HG02623 (cell line): ENCODE measurements at regions not wholly inside any gene's neighbourhood (a gene's known extent, or its start where the extent isn't known, plus 50 kb on each side); places are given as distances from the start of the nearest gene placed in this dataset.

Source experiments
- ATAC-seq: cut with Tn5 transposase; IDR thresholded peaks from one replicate; pipeline ENCODE4 v1.9.1; 2021; ENCODE audit warnings: moderate library complexity; ENCODE audit not compliant: unreplicated experiment

DNA sequence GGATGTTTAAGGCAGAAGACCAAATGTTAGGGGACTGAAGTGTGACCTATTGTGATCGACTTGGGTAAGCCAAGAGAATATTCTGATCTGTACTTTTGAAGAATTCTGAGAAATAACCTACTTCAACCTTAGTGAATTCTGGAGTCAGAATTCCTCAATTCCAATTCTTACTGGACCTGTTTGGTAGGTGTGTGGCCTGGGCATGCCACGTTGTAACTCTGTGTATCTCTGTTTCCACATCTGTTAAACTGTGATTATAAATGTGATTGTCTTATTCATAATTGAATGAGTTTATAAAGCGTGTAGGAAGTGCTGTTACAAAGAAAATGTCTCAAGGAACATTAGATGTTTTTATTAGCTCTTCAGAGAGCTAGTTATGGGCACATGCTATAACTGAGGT, 64.5 kb downstream of the TUSC1 start:
- no peak for ATAC-seq

DNA sequence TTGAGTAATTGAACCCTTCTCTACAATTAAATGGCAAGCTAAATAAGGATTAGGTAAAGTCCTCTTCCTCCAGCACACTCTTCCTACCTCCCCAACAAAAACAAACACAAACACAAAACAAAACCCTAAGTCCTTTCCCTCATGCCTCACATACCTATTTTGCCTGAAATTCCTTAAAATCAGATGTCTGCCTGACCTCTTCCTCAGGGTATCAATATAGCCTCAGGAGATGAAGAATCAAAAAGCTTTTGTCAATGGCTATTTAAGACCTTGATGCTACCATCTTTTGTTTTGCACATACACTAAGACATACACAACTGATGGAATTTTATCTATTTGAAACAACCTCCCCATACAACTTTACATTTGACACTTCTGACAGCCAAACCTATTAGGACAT, 75.1 kb downstream of the TUSC1 start:
- ATAC-seq, result no peak

DNA sequence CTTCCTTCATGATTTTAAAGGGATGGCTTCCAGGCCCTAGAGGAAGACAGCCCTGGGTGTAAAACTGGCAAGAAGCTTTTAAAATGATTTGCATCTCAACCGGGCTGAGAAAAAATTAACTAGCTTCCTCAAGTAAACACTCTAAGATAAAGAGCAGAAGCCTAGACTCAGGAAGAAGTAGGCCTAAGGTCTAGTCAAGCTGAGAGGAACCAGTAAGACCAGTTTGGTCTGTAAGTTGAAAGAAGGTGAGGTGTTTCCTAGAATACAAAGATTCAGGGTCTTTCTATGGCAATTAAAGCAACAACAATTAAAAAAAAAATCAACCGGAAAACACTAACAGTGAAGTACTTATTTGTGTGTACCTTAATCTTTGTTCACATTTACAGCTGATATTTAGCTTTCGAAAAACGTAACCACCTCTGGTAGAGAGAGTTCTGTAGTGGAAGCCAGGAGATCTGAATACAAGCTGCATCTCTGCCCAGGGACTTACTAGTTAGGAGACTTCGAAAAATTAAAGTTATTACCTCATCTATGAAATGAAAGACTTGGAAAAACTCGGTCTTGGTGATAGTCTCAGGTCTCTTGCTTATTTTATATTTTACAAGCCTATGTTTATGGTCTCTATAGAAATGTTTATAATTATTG, 75.7 kb downstream of the TUSC1 start:
- ATAC-seq, result no peak

DNA sequence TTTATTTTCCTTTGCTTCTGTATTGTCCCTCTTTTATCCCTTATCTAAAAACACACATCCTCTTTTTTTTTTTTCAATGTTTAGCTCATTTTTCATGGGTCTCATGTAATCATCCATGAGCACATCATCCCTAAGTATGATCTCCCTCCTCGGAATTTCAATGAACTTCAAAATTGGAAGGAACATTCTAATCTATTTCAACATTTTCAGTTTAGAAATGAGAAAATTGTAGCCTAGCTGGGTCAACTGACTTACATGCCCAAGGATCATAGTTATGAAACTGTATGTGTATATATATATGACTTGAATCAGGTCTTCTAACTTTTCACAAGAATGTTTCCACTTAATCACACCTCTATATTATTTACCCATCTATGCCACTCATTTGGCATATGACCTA, 77.7 kb downstream of the TUSC1 start:
- no peak for ATAC-seq

DNA sequence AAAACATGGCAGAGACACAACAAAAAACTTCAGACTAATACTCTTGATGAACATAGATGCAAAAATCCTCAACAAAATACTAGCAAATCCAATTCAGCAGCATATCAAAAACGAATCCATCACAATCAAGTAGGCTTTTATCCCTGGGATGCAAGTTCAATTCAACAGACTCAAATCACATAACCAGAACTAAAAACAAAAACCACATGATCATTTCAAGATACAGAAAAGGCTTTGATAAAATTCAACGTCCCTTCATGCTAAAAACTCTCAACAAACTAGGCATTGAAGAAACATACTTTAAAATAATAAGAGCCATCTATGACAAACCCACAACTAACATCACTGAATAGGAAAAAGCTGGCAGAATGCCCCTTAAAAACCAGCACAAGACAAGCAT, 93.6 kb downstream of the TUSC1 start:
- no peak for ATAC-seq

DNA sequence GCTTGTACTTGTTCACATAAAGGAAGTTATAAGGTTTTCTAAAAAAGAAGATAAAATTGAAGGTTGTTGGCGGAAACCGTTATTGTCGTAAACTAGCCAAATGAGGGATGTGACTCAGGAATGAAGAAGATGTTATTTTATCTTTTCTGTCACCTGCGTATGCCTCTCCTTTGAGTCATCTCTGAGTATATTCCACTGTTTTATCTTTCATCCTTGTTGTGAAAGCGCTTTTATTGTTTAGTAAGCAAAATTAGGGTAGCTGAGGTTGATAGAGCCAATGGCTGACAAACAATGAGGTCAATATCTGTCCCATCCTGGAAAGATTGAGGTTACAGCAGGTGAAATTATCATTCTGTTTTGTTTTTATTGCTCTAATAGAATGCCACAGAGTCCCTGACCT, 105.0 kb downstream of the TUSC1 start:
- ATAC-seq, result no peak

DNA sequence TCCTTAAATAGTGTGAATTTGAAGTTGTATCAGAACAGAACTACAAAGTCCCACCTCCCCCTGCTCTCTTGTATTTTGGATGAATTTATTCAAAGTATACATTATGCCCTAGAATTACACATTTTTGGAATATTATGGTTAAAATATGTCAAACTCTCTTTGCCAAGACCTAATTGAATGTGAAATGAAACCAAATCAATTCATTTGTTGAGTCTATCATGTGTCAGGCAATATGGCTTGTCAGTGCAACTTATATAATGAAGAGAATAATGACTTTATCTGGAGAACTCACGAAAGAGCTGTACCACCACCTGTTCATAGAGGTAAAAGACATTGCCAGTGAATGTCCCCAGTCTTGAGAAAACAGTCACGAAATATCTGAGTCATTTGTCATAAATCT, 106.8 kb downstream of the TUSC1 start:
- ATAC-seq, result no peak

DNA sequence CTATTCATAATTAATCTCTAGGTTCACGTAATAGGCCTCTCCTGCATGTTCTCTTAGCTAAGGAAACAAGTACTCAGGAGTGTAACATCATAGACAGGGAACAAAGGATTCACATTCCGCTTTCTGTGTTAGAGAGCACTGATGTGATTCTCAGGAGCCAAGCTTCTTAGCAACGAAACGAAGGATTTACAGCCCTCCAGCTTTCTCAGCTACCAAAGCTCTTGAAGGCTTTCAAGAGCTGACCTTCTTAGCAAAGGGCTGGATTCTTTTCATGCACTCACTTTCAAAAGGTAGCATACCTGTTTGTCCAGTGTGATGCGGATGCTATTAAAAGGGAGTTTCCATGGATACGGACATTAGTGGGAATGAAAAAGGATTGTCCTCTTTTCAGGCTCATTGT, 107.4 kb downstream of the TUSC1 start:
- ATAC-seq, result no peak

DNA sequence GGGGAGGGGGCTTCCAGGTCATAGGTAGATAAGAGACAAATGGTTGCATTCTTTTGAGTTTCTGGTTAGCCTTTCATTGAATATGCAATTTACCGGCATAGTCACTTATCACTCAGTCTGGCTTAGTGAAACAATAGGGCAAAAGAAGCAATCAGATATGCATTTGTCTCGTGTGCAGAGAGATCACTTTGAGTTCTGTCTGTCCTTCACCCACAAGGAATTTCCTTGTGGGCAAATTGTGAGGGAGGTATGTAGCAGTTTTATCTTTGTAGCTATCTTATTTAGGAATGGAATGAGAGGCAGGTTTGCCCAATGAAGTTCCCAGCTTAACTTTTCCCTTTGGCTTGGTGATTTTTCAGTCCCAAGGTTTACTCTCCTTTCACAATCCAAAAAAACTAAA, 116.1 kb downstream of the TUSC1 start:
- ATAC-seq, result no peak

DNA sequence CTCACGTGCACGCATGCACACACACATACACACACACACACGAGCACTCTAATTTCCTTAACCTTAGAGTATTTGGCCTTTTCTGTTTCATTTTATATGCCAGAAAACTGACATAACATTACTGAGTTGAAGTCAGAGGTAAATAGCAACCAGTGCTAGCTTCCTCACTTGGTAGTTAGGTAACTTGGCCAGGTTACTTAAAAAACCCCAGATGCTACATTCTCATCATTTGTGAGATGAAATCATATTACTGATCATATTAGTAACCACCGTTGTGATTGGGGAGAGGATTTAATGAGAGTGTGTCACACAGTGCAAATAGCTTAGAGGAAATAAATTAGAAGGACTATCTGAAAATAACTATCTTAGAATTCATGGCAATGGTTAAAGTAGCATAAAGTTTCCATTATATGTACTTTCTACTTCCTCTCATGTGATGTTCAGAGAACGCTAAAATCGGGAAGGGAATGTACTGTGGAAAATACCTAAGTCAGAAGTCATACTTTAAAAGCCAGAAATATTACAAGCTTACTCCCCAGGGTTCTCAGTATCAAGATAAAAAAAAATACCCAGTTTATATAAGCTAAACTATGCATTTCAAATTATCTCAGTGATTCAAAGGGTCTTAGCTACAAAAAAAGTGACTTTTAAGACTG, 120.5 kb downstream of the TUSC1 start:
- no peak for ATAC-seq

DNA sequence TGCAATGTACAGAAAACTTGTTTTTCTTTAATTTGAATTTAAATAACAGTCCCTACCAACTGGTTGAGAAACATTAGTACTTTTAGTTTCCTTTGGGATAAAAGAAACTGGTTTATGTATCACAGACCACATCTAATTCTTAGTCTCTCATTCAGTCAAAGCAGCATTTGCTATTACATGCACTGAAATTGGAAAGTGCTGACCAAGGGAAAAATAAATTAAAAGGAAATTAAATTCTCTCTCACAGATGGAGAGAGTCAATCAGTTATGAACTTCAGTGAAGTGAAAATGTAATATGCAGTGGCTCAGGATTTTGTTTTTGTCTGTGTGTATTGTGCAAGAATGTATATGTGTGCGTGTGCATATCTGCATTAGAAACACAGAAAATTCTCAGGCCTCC, 121.7 kb downstream of the TUSC1 start:
- ATAC-seq, result no peak

DNA sequence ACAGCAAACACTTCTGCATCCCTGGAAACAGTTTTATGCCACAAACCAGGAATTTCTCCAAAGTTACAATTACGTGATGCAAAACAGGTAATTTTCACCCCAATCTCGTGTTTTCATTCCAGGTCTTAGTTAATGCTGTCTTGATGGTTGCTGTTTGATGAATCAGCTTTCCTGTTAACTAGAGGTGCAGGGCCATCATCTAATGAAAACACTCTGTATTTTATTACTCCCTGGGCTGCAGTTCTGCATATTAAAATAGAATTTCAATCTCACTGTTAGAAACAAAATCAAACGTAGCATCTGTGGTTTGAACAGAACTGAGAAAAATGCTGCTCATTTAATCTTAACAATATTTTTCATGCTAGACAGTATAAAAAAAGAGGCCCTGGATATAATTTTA, 129.4 kb downstream of the TUSC1 start:
- ATAC-seq, result no peak

DNA sequence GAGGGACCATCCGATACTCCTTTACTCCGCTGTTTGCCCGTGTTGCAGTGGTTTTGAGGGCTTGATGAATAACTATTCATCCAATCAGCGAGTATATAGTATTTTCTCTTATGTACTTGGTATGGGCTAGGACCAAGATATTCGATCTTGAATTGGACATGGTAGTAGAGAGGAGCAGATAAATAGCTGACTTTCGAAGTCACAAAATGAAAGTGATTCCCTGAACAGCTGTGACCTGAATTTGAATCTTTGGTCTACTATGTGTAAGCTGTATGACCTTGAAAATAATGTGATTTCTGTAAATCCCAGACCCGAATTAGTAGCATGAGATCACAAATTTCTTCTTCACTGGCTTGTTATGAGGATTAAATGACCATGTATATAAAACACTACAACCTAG, 134.4 kb downstream of the TUSC1 start:
- no peak for ATAC-seq

DNA sequence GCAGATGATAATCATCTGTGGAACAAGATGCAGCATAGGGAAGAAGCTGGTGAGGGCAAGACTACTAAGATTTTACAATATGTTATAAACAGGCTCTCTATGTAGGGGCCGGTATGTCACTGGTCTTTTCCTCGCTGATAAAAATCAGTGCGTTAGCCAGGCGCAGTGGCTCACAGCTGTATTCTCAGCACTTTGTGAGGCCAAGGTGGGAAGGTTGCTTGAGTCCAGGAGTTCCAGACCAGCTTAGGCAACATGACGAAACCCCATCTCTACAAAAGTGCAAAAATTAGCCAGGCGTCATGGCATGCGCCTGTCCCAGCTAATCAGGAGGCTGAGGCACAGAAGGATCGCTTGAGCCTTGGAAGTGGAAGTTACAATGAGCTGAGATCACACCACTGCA, 135.9 kb downstream of the TUSC1 start:
- ATAC-seq, result no peak

DNA sequence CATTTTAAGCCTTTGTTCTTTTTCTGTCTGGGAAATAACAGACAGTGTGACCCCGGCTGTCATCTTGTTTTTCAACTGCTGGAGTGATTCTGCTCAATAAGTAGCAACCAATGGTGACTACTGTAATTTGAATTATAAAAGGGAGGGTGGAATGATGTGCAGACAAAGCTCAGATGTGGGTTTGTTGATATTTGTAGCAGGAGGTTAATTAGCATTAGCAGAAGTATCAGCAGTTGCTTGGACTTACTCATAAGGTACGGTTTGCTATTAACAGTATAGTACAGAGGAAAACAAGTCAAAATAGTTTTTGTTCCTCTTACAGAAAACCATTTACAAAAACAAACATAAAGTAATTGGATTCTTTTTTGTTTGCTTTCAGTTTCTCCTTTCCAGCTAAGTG, 140.4 kb downstream of the TUSC1 start:
- ATAC-seq, result no peak

DNA sequence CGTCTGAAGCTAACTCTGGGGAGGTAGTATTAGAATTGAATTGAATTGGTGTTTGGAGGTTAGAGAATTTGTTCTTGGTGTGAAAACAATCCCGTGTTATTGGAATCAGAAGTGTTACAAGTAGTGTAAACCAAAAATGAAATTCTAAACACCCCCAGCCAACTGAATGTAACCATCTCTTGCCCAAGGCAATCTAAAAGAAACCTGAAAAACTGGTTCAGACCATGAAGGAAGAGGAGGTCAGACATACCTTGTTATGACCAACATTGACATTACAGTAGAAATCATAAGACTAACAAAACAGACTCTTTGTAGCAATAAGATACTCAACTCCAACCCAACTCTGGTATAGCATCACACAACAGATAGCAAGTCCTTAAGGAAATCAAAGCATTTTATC, 159.0 kb downstream of the TUSC1 start:
- no peak for ATAC-seq

DNA sequence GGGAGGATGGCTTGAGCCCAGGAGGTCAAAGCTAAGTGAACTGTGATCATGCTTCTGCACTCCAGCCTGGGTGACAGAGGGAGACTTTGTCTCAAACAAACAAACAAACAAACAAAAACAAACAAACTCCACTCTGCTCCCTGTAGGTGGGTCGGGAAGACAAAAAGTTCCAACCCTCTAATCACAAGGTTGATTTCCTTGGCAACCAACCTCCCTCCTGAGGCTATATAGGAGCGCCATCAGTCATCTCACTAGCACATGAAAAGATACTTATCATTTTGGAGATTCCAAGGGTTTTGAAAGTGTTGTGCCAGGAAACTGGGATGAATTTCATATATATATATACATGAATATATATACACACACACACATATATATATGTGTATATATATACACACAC, 160.5 kb downstream of the TUSC1 start:
- ATAC-seq, result no peak

DNA sequence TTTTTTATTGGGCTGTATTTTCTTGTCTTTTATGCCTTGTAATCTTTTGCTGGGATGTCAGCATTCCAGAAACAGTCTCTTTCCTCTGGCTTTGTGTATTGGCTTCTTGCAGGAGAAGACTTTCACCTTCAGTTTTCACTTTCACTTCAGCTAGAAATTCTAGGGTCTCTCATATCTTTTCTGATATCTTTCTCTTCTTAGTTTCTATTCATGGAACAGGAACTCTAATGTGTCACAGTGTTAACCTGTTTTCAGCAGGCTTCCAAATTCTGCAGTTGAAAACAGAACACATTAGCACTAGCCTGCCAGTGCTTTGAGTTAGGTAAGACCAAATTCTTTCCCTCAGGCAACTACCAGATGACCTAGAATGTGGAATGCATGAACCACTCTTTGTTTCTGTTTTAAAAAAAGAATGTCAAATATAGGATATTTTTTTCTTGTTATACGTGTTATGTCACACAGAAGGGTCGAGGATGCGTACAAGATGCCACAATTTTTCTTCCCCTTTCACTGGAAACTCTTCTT, 164.7 kb downstream of the TUSC1 start:
- ATAC-seq, result no peak

DNA sequence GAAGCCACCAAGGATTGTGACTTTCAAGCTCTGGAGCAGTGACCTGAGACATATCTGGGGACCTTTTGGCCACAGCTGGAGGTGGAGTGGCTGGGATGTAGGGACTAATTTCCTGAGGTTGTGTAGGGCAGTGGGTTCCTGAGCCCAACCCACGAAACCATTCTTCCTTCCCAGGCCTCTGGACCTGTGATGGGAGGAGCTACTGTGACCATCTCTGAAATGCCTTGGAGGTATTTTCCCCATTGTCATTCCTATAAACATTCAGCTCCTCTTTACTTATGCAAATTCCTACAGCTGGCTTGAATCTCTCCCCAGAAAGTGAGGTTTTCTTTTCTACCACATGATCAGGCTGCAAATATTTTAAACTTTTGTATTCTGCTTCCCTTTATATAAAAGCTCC, 172.6 kb downstream of the TUSC1 start:
- ATAC-seq, result no peak

DNA sequence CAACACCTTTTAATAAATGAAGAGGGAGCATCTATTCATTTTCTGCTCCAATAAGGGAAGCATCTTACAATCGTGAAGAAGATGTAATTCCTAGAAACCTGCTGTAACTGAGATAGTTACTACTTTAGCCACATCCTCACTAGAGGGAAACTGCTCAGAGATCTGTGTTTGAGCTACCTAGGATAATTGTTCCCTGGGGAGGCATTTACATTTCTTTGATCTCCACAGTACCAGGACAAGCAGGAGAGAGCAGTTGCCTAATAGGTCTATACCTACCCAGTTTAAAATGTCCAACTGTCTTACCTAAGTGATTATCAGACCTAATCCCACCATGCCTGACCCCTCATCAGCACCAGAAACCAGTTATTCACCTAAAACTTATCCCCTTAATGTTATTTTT, 196.9 kb downstream of the TUSC1 start:
- no peak for ATAC-seq

DNA sequence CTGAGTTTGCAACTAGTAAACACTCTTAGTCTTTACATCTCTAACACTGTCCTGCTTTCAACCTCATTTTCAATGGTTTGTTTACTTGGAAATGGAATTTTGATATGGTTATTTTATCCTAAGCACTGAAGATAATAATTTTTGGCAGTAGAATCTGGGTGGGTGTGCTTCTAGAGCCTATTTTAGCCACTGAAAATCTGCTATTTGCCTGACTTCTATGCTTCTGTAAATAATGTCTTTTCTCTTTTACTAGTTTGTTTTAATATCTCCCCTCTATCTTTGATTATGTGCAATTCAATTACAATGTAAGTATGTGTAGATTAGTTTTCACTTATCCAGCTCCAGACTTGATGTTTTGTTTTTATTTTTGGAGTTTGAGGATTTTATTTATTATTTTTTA, 197.5 kb downstream of the TUSC1 start:
- no peak for ATAC-seq

DNA sequence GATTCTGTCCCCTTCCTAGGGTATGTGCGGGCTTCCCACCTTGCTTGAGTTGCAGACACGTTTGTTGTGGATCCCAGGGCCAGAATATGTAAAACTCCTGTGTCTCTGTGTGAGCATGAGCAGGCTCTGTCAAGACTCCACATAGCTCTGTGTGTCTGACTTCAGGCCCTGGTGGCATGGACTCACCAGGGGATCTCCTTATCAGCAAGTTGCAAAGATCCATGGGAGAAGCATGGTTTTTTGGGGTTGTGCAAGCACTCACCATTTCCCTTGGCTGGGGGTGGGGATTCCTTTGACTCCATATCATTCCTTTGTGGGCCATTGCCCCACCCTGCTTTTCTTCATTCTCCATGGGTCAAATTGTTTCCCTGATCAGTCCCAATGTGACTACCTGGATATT, 205.6 kb downstream of the TUSC1 start:
- ATAC-seq, result no peak

DNA sequence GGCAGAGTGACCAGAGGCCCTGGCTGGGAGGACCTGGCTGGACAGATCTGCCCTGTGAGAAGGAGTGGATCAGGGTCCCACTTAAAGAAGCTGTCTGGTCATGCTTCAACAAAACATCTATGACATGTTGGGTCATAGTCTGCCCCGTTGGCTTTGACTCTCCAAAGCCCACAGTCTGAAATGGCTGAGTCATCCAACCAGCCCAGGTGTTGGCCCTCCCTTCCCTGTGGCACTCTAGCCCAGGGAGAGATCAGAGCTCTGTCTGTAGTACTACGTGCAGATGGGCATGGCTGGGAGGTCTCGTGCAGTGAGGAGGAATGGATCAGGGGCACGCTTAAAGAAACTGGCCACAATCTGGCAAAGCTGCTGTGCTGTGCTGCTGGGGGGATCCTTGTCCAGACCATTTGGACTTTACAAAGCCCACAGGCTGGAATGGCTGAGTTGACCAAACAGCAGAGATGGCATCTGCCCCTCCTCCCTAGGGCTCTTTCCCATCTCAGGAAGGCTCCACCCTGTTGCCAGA, 206.1 kb downstream of the TUSC1 start:
- ATAC-seq, result no peak
